Erythroblast (primary cell): ENCODE measurements at regions not wholly inside any gene's neighbourhood (a gene's known extent, or its start where the extent isn't known, plus 50 kb on each side); places are given as distances from the start of the nearest gene placed in this dataset.

Source experiments
- GATA1 ChIP-seq: IDR thresholded peaks from 2 replicates; pipeline ENCODE4 v1.6.1; 2011; ENCODE audit warnings: low read depth, mild to moderate bottlenecking, control low read depth, low read length, moderate library complexity
- POLR2A ChIP-seq: IDR thresholded peaks from 2 replicates; pipeline ENCODE4 v1.6.1; 2011; ENCODE audit warnings: mild to moderate bottlenecking, low read length

- TF ChIP-seq POLR2A (no peak), GATA1 (no peak)
These were observed 295.0 kb upstream of the LYZL1 start for GRCh38 chr10:28993861-28994260.
